HG02870 (cell line): ENCODE measurements at regions not wholly inside any gene's neighbourhood (a gene's known extent, or its start where the extent isn't known, plus 50 kb on each side); places are given as distances from the start of the nearest gene placed in this dataset.

Source experiments
- ATAC-seq: cut with Tn5 transposase; IDR thresholded peaks from one replicate; pipeline ENCODE4 v1.9.1; 2021; ENCODE audit warnings: mild to moderate bottlenecking, moderate library complexity; ENCODE audit not compliant: unreplicated experiment

DNA sequence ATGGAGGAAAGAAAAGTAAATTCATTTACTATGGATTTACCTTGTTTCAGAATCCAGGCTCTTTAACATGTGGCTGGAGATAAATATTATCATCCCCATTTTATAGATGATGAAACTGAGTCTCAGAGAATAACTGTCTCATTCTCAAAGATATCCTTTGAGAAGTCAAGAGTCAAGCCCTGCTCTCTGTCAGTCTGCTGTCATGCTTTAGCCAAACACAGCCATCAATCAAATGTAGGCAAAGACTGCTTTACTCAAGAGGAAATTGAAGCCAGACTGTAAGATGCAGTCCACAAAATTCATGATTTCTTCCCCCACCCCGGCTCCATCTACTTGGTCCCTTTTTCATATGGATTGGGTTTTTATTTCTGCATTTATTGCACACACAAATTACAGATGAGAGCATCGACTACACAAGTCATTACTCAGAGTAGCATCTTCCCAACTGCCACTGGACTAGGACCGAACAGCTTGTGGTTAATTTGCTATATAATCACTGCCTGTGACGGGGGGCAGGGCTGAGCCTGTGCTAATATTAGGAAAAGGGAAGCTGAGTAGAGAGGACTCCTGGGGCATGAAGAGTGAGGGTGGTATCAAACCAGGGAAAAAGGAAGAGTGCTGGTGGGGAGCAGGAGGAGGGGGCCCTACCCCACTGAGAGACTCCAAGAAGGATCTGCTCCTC, 102.7 kb upstream of the TOP1 start:
- no peak for ATAC-seq

DNA sequence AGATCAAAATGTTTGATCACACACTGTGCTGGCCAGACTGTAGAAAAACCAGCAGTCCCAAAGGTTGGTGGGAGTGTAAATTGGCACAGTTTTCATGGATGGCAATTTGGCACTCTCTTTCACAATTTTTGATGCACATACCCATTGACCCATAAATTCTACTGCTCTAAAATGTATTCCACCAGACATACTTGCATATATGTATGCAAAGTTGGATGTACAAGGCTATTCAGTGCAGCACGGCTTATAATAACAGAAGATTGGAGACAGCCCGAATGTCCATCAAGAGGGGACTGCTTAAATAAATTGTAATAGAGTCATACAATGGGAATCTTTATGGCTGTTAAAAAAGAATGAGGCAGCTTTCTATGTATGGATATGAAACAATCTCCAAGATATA, 101.7 kb upstream of the TOP1 start:
- ATAC-seq, result no peak

DNA sequence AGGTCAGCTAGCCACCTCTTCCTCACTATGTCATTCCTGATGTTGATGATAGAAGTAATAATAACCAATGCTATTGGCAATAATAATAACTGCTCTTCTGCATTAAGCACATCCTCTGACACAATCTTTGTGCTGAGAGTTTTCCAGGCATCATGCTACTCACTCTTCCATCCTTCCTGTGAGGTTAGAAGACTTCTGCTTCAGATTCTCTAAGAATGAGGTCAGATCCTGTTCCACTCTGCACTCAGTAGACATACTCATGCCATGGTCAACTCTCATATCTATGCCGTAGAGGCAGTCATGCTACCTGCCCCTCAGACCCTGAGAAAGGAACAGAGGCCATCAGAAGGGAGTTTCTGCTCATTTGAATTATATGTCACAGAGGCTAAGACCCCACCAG, 98.1 kb upstream of the TOP1 start:
- no peak for ATAC-seq

DNA sequence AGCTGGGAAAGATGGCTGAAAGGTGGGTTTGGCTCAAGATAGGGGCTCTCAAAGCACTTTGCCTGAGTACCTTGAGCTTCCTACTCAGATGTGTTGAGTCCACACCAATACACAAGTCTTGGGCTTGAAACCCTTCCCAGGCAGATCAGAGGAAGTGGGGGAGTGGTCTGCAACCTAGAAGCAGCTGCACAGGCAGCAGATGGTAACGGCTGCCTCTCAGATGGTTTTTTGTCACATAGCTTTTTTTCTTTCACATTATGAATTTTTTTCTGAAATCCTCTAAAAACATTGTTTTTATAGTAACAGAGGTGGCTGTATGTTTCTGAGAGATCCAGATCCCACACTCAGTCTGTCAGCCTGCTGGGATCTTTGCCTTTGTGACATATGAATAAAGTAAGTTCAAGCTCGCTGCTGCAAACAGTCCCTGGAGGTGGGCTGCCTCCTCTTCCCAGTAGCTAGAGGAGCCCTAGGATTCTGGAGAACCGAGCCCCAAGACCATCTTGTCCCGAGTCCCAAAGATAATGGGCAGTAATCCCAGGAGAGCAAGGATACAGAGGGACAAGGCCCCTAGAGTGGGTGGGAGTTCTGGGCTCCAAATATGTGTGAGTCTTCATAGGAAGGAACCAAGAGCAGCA, 97.1 kb upstream of the TOP1 start:
- no peak for ATAC-seq

DNA sequence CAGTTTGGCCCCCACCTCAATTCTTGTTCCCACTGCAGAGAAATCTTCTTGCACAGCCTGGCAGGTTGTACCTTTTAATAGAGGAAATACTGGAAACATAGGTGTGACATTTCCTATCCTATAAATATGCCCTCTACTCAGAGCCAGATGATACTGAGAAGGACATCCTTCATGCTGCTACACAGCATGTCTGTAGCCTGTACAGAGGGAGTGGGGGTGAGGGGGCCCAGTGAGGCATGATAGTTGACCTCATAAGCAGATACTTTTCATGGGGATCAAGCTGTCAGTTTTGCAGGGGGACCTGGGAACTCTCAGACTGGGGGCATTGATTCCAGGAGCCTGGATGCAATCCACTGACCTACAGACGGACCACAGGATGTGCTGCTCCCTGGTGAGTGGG, 96.2 kb upstream of the TOP1 start:
- ATAC-seq, result no peak

DNA sequence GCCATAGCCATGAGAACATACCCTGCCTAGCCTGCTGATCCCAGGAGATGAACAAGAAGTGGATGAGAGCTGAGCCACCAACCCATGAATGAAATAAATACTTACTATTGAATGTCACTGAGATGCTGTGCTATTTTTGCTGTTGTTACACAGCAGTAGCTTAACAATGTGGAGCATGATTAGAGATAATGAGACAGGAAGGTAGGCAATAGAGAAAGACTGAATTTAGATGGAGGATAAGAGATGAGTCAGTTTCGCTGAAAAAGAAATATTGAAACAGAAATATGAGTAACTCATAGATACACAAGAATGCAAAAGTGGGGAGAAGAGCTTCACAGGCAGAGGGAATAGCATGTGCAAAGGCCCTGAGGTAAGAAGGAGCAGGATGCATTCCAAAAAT, 94.9 kb upstream of the TOP1 start:
- ATAC-seq, result no peak

DNA sequence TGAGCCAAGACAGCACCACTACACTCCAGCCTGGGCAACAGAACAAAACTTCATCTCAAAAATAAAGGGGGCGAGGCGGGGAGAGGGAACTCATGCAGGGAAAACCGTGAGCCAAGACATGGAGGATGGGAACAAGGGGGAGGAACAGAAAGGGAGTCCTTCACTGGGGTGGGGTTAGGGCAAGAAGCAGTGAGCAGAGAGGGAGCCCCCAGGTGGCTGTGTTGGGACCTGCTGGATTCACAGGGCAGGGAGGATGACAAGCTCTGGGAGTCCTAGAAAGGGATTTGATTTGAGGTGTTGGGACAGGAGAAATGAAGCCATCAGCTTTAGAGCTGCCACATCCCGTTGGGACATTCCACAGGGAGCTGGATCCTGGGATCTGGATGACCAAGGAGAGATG, 90.6 kb upstream of the TOP1 start:
- no peak for ATAC-seq

DNA sequence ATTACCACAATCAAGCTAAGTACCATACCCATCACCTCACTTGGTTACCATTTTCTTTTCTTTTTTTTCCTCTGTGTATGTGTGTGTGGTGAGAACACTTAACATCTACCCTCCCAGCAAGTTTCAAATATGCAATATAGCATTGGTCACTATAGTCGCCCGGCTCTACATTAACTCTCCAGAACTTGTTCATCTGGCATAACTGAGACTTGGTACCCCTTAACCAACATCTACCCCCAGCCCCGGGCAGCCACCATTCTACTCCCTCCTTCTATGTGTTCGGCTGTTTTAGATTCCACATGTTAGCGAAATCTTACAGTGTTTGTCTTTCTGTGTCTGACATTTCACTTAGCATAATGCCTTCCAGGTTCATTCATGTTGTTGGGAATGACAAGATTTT, 89.0 kb upstream of the TOP1 start:
- ATAC-seq, result no peak

DNA sequence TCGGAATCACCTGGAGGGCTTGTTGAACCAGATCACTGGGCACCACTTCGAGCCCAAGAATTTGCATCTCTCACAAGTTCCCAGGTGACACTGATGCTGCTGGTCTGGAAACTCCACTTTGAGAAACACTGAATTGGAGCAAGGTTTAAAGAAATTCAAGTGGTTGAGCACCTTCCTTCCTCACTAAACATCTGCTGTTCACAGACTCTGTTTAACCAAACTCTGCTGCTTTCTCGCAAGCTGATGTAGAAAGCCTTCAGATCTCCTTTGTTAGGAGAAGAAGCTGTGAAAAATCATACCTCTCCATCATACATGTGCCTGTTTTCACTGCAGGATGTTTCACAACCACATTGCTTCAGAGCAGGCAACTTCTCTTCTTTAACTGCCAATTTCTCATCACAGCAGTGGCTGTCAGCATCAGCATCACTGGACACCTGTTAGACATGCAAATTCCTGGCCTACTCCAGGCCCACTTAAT, 87.5 kb upstream of the TOP1 start:
- ATAC-seq, result peak; percentile 59

DNA sequence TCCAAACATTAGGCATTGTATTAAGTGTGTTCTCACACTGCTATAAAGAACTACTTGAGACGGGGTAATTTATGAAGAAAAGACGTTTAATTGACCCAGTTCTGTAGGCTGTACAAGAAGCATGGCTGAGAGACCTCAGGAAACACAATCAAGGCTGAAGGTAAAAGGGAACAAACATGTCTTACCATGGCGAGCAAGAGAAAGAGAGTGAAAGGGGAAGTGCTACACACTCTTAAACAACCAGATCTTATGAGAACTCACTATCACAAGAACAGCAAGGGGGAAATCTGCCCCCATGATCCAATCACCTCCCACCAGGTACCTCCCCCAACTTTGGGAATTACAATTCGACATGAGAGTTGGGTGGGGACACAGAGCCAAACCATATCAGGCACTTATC, 86.6 kb upstream of the TOP1 start:
- no peak for ATAC-seq

DNA sequence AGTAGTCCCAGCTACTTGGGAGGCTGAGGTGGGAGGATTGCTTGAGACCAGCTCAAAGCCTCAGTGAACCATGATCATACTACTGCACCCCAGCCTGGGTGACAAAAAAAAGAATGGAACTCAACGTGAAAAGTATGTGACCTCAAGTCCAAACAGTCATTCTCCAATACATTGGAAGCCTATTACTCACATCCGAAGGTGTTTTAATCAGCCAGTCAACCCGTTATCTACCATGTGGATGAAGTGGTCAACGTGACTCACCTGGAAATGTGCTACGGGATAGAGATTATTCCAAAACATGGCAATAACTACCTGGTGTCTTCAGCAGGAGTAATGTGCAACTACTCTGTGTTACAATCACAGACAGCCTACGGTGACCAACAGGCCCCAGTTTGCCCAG, 85.8 kb upstream of the TOP1 start:
- ATAC-seq, result no peak

DNA sequence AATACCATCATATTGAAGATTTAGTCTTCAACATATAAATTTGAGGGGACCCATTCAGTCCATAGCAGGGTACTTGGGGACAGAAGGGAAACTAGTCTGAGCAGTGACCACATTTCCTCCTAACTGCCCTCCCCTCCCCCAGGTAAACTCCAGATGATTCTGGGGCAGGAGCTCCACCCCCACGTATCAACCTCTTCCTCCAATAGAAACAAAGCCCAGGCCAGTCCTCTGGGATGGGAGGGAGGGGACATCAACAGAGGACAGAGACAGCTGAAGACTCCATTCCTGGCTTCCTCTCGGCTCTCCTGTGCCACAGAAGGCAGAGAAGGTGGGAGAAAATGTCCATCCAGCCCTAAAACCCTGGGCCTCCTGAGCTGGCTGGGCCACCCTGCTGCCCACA, 85.0 kb upstream of the TOP1 start:
- no peak for ATAC-seq

DNA sequence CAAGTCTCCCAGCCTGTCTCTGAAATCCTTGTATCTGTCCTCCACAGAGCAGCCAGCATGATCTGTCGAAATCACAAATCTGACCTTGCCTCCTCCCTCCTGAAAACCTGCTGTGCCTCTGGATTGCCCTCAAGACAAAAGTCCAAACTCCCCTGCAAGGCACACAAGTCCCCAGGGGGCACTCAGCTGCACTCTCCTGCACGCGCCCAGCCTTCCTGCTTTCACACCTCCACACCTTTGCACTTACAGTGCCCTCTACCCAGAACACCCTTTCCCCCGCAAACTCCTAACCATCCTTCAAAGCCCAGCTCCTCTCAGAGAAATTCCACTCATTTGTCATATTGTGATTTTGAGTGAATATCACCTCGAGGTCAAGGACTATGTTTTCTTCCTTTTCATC, 83.4 kb upstream of the TOP1 start:
- no peak for ATAC-seq

DNA sequence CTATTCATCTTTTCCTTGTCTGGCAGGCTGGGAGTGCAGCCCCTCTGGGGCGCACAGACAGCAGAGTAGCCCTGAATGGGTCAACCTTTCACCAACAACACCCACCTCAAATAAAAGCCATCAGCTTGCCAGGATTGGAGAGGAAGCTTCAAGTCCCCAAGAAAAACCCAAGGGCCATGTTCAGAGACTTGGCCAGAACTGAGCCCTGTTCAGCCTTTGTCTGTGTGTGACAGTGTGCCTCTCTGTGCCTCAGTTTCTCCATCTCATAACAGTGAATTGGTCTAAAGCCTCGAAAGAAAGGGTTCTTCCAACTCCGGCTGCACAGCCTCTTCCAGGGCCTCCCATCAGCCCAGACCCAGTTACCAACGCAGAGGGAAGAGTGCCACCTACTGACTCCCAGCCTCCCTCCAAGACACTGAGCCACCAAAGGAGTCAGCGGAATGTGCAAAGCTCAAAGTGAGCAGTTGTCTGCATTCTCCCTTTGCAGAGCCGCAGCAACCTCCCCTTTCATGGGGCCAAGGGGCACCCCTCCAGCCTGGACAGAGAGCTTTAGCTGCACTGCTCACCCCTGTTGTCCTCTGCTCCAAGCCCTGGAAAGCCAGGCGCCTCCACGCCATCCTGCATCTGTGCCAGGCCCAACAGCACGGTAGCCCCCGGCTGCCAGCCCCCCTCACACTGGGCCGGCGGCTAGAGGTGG, 82.7 kb upstream of the TOP1 start:
- no peak for ATAC-seq

DNA sequence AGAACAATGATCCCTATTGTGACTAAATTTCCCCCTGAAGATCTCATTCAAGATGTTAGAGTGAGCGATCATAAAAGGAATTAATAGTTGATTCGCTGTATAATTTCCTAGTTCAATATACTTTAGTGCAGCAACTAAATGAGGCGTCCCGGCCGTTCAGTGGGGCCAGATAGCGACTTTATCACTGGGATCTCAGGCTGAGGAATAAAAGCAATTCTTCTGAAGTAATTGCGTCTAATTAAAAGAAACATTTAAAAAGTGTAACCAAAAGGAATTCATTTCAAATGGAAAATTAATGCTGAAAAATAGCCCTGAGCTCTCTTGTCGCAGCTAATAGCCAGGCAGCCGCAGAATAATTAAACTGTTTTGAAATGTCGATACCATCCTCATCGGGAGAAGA, 82.2 kb upstream of the TOP1 start:
- ATAC-seq, result no peak

DNA sequence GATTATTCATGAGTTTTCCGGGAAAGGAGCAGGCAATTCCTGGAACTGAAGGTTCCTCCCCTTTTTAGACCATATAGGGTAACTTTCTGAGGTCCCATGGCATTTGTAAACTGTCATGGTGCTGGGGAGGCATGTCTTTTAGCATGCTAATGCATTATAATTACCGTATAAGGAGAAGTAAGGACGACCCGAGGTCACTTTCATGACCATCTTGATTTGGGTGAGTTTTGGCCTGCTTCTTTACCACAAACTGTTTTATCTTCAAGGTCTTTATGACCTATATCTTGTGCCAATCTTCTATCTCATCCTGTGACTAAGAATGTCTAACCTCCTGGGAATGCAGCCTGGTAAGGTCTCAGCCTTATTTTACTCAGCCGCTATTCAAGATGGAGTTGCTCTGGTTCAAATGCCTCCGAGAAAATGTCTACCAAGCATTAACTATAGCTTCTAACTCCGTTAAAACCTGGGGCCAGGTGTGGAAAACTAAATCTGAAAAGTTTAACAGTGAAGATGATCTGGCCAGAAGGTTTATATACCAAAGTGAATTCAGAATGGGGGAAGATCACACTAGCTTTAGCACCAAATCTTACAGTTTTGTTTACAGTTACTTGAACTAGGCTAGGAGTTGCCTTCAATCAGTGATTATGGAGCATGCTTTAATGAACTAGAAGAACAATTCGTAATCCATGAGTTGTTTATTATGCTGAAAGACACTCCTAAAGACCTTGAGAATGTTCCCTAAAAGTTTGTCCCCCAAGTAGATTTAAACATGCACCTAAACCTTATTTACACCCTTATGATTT, 80.0 kb upstream of the TOP1 start:
- ATAC-seq, result no peak

DNA sequence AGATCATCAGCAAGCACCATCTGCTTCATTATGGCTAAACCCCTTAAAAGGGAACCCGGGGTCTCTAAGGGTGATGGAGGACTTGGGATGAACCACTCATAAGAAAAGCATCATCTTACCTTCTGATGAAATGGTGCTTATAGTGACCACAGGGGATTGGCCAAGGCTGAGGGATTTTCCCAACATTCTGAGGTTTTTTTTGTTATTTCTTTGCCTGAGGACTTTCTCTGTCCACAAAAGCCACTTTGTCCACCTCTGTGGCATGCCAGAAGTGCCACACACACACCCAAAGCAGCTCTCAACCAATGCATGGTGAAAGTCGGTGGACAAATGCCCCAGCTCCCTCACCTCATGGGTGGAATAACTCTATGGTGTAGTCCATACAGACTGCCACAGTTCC, 79.3 kb upstream of the TOP1 start:
- no peak for ATAC-seq

DNA sequence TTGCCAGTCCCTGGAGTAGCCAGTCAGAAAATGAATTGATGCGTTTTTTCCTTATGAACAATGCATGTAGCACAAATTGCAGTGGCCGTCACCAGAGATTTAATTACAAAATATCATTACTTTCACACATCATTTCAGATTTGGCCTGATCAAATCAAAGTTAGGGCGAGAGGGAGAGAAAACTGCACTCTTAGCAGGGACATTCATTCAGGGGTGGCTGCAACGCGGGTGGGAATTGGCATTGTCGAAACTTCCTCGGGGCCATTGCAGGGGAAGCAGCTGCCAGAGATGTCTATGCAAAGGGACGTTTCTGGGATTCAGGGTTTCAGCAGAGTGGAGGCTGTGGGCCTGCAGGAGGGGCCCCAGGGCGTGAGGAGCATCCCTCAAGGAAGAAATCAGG, 76.5 kb upstream of the TOP1 start:
- no peak for ATAC-seq

DNA sequence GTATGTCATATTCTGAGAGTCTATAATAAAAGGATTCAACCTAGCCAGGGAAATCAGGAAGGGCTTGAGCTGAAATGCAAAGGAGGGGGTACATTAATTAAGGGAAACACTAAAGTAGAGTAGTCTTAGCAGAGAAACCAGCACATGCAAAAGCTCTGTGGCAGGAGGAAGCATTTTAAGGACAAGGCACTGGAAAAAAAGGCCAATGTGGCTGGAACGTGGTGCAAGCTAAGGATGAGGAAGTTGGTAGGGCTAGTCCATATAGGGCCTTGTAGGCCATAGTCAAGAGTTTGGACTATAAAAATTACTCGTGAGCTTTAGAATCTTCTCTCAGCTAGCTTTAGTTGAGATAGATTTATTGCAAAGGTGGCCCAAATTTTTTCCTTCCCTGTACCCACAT, 75.2 kb upstream of the TOP1 start:
- ATAC-seq, result no peak

DNA sequence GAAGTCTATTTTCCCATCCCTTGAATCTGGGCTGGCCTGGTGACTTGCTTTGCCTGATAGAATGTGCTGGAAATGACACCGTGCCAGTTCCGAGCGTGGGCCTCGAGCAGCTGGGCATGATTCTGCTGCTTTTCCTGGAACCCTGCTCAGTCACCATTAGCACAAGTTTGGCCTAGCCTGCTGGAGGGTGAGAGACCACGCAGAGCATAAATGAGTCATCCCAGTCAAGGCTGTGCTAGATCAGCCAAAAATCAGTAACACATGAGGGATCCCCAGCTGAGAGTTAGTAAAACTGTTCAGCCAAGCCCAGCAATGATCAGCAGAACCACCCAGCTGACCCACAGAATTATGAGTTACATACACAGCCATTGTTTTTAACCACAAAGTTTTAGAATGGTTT, 74.8 kb upstream of the TOP1 start:
- ATAC-seq, result no peak

DNA sequence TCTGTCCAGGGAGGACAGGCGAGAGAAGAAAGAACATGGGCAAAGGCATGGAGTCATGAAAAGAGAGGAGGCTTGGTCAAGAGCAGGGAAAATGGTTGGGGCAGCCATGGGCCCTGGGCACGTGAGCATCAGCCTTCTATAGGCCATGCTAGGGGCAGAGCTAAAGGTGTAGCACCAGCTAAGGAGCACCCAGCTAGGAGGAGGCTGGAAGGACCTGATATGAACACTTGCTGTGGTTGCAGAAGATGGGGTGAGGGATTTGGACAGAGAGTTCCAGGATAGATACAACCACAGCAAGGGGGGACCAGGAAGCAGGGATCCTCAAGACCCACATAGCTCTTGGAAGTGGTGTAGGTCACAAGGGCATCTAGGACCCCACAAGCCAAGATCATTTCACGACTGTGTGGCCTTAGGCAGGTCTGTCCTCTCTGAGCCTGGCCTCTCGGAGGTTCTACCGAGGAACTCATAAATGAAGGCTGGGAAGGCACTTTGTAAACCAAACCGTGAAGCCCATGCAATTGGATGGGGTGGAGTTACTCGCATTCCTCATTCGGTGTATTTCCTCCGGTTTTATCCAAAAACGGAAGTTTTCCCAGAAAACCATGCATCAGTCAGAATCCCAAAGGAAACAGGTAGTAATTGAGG, 74.0 kb upstream of the TOP1 start:
- no peak for ATAC-seq
